HUES48 (cell line): ENCODE measurements at regions not wholly inside any gene's neighbourhood (a gene's known extent, or its start where the extent isn't known, plus 50 kb on each side); places are given as distances from the start of the nearest gene placed in this dataset.

Source experiments
- H3K27ac ChIP-seq: one replicate; pipeline ENCODE4 v1.7.0; 2013; ENCODE audit warnings: low read depth, low read length, inconsistent platforms
- H3K27me3 ChIP-seq: 2 replicates; pipeline ENCODE4 v1.6.1; 2013; ENCODE audit warnings: mild to moderate bottlenecking, low read length; ENCODE audit not compliant: control insufficient read depth, insufficient read depth
- H3K36me3 ChIP-seq: 2 replicates; pipeline ENCODE4 v1.6.1; 2013; ENCODE audit warnings: low read length; ENCODE audit not compliant: control insufficient read depth, insufficient read depth
- H3K4me1 ChIP-seq: 2 replicates; pipeline ENCODE4 v1.6.1; 2013; ENCODE audit warnings: mild to moderate bottlenecking, low read length; ENCODE audit not compliant: control insufficient read depth, insufficient read depth
- H3K4me3 ChIP-seq: 2 replicates; pipeline ENCODE4 v1.5.1; 2013; ENCODE audit warnings: mild to moderate bottlenecking, low read depth, low read length
- H3K9ac ChIP-seq: 2 replicates; pipeline ENCODE4 v1.6.1; 2013; ENCODE audit warnings: mild to moderate bottlenecking, low read depth, low read length, moderate library complexity
- H3K9me3 ChIP-seq: 2 replicates; pipeline ENCODE4 v1.6.1; 2013; ENCODE audit warnings: low read length; ENCODE audit not compliant: control insufficient read depth, insufficient read depth

DNA sequence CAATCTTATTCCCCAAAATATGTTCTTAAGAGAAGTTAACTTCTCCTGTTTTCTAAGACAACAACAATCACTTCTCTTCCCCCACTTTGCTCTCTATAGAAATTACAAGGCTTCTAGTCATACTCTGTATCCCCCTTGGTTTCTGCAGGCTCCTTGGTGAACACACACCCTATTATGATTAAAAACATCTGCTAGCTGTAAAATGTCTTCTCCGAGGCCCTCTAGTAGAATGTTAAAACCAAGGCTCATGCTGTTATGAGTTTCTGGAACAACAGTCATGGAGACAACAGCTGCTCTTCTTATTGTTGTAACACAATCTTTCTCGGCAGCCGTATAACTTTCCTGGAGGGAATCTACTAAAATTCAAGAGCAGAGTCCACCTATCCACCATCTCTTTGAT, 397.5 kb upstream of the CCDC196 start:
- Histone ChIP-seq H3K36me3 (no peaks in the 10 kb centered on the region), H3K27ac (no peak overlapping the region), H3K9ac (no peak overlapping the region), H3K9me3 (no peaks in the 10 kb centered on the region), H3K4me3 (no peak overlapping the region), H3K27me3 (no peaks in the 10 kb centered on the region), H3K4me1 (no peaks in the 10 kb centered on the region)

DNA sequence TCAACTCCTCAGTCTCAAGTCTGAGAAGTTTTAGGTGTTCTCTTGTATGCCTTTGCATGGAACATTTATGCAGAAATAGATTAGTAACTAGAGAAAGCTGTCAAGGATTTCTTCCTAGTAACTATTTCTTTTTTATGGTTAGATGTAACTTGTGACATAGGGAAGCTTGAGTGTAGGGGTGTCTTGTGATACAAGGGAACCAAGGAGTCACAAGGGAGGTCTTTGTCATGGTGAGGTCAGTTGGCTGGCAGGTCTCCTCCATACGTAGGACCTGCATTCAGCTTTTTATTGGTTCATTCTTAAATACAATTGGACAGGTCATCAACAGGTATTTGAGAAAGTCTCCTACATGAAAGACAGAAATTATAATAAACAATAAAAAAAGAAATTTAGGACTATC, 394.0 kb upstream of the CCDC196 start:
- Histone ChIP-seq H3K27me3 (no peaks in the 10 kb centered on the region), H3K4me1 (peaks cover 15% of the 10 kb centered on the region), H3K9me3 (no peaks in the 10 kb centered on the region)

GRCh38 chr14:66092748-66093147, 393.4 kb upstream of the CCDC196 start:
- peaks cover 15% of the 10 kb centered on the region for H3K4me1 ChIP-seq
- H3K4me3 ChIP-seq, result no peak overlapping the region
- no peak overlapping the region for H3K27ac ChIP-seq
- no peaks in the 10 kb centered on the region for H3K27me3 ChIP-seq
- no peaks in the 10 kb centered on the region for H3K9me3 ChIP-seq
- H3K36me3 ChIP-seq, result no peaks in the 10 kb centered on the region
- H3K9ac ChIP-seq, result no peak overlapping the region

More for the DNA sequence above, 394.0 kb upstream of the CCDC196 start:
- H3K36me3 ChIP-seq, result no peaks in the 10 kb centered on the region
- no peak overlapping the region for H3K27ac ChIP-seq
- no peak overlapping the region for H3K9ac ChIP-seq
- H3K4me3 ChIP-seq, result no peak overlapping the region

- Histone ChIP-seq H3K27me3 (no peaks in the 10 kb centered on the region), H3K9ac (no peak overlapping the region), H3K4me1 (peaks cover 15% of the 10 kb centered on the region), H3K9me3 (no peaks in the 10 kb centered on the region), H3K27ac (no peak overlapping the region), H3K4me3 (no peak overlapping the region), H3K36me3 (no peaks in the 10 kb centered on the region)
Observed at GRCh38 chr14:66094001-66094727, 392.0 kb upstream of the CCDC196 start.

- peaks cover 17% of the 10 kb centered on the region for H3K4me1 ChIP-seq
- H3K36me3 ChIP-seq, result no peaks in the 10 kb centered on the region
- H3K27ac ChIP-seq, result no peak overlapping the region
- no peak overlapping the region for H3K9ac ChIP-seq
- no peaks in the 10 kb centered on the region for H3K27me3 ChIP-seq
- H3K9me3 ChIP-seq, result no peaks in the 10 kb centered on the region
- no peak overlapping the region for H3K4me3 ChIP-seq
Observed at GRCh38 chr14:66099451-66099850, 386.7 kb upstream of the CCDC196 start.

- Histone ChIP-seq H3K36me3 (no peaks in the 10 kb centered on the region), H3K4me3 (no peak overlapping the region), H3K9me3 (no peaks in the 10 kb centered on the region), H3K9ac (no peak overlapping the region), H3K27me3 (no peaks in the 10 kb centered on the region), H3K27ac (no peak overlapping the region), H3K4me1 (peaks cover 17% of the 10 kb centered on the region)
Observed at GRCh38 chr14:66099931-66100330, 386.2 kb upstream of the CCDC196 start.

- Histone ChIP-seq H3K4me1 (peaks cover 6% of the 10 kb centered on the region; the same call in 1 of the 2 replicates), H3K4me3 (no peak overlapping the region), H3K9me3 (no peaks in the 10 kb centered on the region), H3K27me3 (no peaks in the 10 kb centered on the region), H3K36me3 (no peaks in the 10 kb centered on the region), H3K27ac (no peak overlapping the region), H3K9ac (no peak overlapping the region)
Observed at GRCh38 chr14:66101662-66102061, 384.5 kb upstream of the CCDC196 start.

- Histone ChIP-seq H3K9ac (no peak overlapping the region), H3K4me3 (no peak overlapping the region), H3K27ac (no peak overlapping the region), H3K27me3 (no peaks in the 10 kb centered on the region), H3K9me3 (no peaks in the 10 kb centered on the region), H3K4me1 (0 out of 2 replicates have a peak, but pooled peaks cover 3% of the 10 kb centered on the region), H3K36me3 (no peaks in the 10 kb centered on the region)
Observed at GRCh38 chr14:66104486-66104885, 381.7 kb upstream of the CCDC196 start.

GRCh38 chr14:66105815-66106214, 380.4 kb upstream of the CCDC196 start:
- Histone ChIP-seq H3K9me3 (no peaks in the 10 kb centered on the region), H3K4me1 (no peaks in the 10 kb centered on the region), H3K36me3 (no peaks in the 10 kb centered on the region), H3K27me3 (no peaks in the 10 kb centered on the region), H3K4me3 (no peak overlapping the region), H3K9ac (no peak overlapping the region), H3K27ac (no peak overlapping the region)

DNA sequence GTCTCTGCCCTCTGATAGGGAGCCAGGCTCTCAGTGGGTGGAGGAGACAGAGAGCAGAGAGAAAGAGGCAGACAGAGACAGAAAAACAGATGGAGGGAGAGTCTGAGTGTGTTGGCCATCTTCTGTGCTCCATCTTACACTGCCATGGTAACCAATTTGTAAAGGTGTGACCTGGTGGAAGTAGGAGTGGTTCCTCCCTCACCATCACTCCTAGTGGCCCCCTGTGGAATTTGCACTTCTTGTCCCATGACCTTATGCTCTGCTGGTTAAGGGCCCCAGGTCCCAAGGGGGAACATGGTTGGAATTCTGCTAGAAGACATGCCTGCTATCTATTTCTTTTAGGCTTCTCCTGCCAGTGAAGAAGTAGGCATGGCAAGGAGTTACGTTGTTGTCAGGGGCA, 376.7 kb upstream of the CCDC196 start:
- Histone ChIP-seq H3K27me3 (no peaks in the 10 kb centered on the region), H3K36me3 (no peaks in the 10 kb centered on the region), H3K4me1 (no peaks in the 10 kb centered on the region), H3K9ac (no peak overlapping the region), H3K4me3 (no peak overlapping the region), H3K27ac (no peak overlapping the region), H3K9me3 (no peaks in the 10 kb centered on the region)

DNA sequence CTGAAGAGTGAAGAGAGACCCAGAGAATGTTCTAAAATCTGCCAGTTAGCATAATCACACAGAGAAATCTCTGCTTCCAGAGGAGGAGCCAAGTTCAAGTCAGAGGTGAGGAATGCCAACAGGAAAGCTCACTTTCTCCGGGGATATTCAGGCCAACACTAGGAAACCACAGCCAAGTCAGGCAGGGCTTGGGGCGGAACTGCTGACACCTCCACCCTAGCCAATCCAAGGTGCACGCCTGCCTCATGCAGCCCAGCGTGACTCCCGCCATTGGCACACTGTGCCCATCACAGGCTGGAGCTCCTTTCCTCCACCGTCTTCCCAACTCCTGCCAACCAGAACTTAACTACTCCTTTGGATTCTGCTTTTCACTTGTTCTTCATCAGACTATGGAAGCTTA, 374.3 kb upstream of the CCDC196 start:
- Histone ChIP-seq H3K9ac (no peak overlapping the region), H3K27me3 (no peaks in the 10 kb centered on the region), H3K36me3 (no peaks in the 10 kb centered on the region), H3K4me3 (no peak overlapping the region), H3K27ac (no peak overlapping the region), H3K9me3 (no peaks in the 10 kb centered on the region), H3K4me1 (peaks cover 10% of the 10 kb centered on the region)
